NCI-H748 treated with DMSO at 0.1 percent for 48 hours (cell line): ENCODE measurements at regions not wholly inside any gene's neighbourhood (a gene's known extent, or its start where the extent isn't known, plus 50 kb on each side); places are given as distances from the start of the nearest gene placed in this dataset.
A peak's percentile ranks its signal among the peaks of the same experiment; 100 is the strongest.

Experiments
- DNase-seq: peaks from one replicate; lab custom pipeline; 2025; lab: John Stamatoyannopoulos, UW

DNA sequence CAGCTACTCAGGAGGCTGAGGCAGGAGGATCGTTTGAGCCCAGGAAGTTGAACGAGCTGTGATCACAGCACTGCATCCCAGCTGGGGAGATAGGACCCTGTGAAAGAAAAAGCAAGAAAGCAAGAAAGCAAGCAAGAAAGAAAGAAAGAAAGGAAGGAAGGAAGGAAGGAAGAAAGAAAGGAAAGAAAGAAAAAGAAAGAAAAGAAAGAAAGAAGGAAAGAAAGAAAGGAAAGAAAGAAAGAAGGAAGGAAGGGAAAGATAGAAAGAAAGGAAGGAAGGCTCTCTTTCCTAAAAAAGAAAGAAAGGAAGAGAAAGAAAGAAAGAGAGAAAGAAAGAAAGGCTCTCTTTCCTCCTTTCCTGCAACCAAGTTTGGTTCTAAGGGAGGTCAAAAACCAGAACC is 380.3 kb downstream of the PCNX1 start:
- DNase-seq = no peak

DNA sequence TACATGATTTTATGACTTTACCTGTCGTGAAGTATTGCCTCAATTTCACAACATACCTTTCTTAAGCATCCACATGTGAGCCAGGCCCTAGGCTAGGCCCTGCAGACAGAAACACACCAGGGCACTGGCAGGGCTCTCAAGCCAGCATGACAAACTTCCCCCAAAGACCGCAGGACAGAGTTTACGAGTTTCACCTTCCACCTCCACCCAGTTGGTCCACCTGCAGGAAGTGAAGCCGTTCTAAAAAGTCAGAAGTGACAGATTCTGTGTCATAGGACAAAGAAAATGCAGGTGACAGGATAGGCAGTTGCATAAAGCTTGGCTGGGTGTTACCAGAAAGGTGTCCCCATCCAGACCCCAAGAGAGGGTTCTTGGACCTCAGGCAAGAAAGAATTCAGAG is 382.3 kb downstream of the PCNX1 start:
- no peak for DNase-seq

GRCh38 chr14:71290301-71290700 is 383.0 kb downstream of the PCNX1 start:
- DNase-seq = no peak

- DNase-seq = no peak
These were observed 383.8 kb downstream of the PCNX1 start for GRCh38 chr14:71290960-71291466.

DNA sequence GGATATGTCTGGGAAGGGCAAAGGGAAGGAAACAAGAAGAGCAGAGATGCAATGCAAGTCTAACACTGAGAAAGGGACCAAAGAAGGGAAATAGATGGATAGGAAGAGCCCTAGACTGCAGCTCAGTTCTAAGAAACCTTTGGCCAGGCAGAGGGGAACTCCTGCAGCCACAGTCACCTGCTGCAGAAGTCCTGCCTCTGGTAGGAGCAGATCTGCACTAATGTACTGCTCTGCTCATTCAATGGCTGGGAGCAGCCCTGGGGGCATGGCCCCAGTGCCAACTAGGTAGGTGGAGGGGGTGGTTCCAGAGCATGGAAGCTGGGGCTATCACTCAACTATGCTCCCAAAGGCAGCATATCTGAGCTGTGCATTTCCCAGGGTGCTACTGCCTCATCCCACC is 388.9 kb downstream of the PCNX1 start:
- no peak for DNase-seq

- DNase-seq = no peak
These were observed 393.5 kb downstream of the PCNX1 start for GRCh38 chr14:71300566-71301330.

- DNase-seq = no peak
These were observed 394.4 kb downstream of the PCNX1 start for GRCh38 chr14:71301611-71302010.

GRCh38 chr14:71304690-71305089 is 397.4 kb downstream of the PCNX1 start:
- no peak for DNase-seq

DNA sequence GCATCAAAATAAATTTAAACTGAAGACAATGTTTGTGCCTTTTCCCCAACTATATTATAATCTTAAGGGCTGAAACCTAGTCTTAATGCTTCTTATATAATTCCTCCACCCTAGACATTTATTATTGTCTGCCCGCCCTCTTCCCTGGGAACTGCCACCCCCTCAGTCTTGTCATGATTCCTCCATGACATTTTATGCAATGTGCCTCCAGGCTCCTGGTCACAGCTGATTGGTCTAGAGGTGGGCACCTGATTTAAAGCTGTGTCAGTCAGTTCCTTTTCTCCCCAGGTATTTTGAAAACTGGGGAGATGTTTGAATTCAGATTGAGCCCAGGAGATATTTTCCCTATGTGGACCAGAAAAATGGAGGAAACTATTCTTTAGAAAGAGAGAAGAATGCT is 401.4 kb downstream of the PCNX1 start:
- DNase-seq = no peak

DNA sequence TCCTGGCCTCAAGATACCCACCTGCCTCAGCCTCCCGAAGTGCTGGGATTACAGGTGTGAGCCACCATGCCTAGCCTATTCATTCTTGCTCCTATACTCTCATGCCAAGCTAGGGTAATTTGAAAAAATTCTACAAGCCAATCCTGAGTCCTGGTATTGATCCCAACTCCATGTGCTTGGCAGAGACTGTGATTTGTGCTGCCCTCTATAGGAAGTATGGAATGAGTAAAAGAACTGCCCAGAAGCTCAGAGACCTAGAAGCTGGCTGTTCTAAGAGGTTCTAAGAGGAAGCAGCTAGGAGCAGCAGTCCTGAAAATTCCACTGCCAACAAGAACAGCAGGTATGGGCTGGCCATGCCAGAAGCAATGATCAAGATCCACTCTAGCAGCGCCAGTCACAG is 402.5 kb downstream of the PCNX1 start:
- DNase-seq = no peak

DNA sequence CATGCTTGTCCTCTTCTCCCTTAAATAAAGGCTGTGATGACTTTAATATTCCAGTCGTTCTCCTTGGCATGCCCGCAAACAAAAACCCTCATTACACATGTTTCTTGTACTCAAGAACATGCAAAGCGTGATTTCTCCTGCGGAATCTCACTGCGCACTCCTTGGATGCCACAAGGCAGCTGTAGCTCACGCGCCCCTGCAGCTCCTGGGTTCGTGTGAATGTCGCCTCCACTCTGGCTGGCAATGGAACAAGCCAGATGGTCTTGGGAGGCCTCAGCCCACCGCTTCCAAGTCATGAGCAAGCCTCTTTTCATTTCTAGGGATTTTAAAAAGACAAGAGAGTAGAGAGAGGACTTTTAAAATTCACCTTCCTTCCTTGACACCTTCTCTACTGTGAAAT is 403.8 kb downstream of the PCNX1 start:
- DNase-seq = no peak

DNA sequence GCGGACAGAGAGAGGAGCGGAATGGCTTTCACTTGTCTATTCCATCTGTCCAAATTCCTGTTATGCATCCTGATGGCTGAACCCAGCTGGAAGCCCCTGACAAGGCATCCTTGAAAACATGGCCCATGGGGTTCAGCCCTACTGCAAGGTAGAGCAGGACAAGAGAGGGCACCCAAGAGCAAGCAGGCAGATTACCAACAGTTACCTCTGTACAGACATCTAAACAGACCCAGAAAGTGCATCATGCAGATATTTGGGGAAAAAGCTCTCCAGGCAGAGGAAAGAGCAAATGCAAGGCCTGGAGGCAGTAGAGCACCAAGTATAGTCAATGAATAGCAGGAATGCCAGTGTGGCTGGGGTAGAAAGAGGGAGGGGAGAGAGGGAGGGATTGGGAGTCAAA is 407.5 kb downstream of the PCNX1 start:
- no peak for DNase-seq

- DNase-seq = no peak
These were observed 410.3 kb downstream of the PCNX1 start for GRCh38 chr14:71317385-71318096.

DNA sequence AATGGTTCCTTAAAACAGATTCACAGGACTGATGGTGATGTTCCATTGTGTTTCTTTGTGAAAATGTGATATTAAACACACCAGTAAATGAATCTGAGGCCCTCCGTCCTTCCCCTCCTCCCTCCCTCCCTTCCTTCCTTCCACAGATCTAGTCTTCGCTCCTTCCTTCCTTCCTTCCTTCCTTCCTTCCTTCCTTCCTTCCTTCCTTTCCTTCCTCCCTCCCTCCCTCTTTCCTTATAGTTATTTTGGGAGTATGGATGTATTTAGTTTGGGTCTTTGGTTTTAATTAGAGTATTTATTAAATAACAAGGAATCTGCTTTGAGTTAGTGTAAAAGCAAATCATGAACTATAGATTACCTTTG is 410.8 kb downstream of the PCNX1 start:
- no peak for DNase-seq

DNA sequence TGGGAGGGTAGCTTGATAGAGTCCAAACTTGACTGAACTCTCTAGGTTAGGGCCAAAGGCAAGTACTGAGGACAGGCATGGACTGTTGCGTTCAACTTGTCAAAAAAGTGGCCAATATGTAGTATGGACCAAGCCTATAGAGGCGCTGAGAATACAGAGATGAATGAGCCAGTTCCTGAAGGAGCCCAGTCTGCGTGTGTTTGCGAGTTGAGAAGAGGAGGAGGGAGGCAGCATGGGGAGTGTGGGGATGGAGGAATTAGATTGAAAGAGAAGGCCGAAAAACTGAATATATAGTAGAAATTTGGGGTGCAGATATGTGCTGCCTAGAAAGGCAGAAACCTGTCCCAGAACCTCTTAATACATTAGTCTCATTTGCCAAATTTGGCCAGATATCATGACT is 412.4 kb downstream of the PCNX1 start:
- peak; percentile 47 for DNase-seq

- DNase-seq = peak; percentile 93
These were observed 413.0 kb downstream of the PCNX1 start, which contains the start of gene SIPA1L1 for GRCh38 chr14:71320107-71320733. SIPA1L1 (plus strand) TSS chr14:71320476.

DNA sequence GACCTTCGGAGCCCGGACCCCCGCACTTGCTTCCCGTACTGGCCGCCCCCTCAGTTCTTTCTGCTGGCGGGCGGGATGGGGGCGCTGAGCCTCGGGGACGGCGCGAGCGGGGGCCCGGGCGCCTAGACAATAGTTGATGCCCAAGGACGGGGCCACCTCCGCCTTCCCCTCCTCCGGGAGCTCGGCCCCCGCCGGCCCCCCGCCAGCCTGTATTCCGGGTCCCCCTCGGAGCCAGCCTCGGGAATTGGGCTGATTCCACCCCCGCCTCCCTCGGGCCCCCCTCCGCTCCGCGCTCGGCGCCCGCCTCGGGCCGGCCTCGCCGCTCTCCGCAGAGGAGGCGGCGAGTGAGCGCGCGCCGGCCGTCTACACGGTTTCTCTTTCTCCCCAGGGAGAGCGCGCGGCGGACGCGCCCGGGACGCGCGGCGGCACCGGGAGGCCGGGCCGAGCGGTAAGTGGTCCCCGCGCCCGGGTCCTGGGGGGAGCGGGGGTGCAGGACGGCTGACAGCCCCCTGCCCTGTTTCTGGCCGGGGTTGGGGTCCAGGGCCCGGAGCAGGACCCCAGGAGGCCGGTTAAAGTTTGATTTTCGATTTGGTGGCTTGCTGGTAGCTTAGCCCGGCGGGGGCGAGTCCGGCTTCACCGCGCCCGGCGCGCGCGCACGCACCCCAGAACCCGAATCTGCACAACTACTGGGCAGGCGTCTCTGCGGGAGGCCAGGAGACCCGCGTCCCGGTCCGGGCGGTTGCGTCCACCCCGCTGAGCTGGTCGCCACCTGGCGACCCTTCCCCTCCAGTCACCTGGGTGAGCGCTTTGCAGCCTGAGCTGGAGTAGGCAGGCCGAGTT is 413.7 kb downstream of the PCNX1 start:
- DNase-seq = no peak

GRCh38 chr14:71321574-71322315 is 414.5 kb downstream of the PCNX1 start:
- peak; percentile 73 for DNase-seq

- no peak for DNase-seq
These were observed 415.5 kb downstream of the PCNX1 start for GRCh38 chr14:71322655-71323250.

- DNase-seq = no peak
These were observed 417.6 kb downstream of the PCNX1 start for GRCh38 chr14:71324767-71325272.

- DNase-seq = no peak
These were observed 420.4 kb downstream of the PCNX1 start for GRCh38 chr14:71327691-71328090.
